ENCODE measurements at regions not wholly inside any gene's neighbourhood (a gene's known extent, or its start where the extent isn't known, plus 50 kb on each side); places are given as distances from the start of the nearest gene placed in this dataset.
"Not testable (repeated sequence)": the region's sequence is repeated elsewhere in the genome, so short reads cannot be mapped to it uniquely, and the experiment has no call there.

DNA sequence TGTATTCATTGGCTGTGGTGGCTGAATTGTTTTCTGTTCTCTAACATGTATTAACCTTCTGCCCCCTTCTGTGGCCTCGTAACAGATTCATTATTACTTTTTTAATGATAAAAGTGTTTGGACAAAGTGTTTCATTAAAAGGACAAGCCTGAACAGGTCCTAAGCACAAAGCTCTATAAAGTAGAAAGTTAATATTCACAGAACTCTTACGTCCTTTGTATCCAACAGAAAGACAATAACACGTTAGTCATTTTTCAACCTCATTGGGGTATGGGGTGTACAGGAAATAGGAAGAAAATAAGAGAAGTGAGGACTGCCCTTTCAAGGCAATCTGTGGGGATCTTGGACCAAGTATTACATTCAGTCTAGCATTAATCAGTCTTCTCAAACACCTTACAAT lies 105.5 kb upstream of the RGPD4 start:
- no peak for DNase-seq (ENCODE audit: low spot score)

- no peak for DNase-seq (ENCODE audit: low spot score)
Observed at GRCh38 chr2:107721586-107721985, 105.1 kb upstream of the RGPD4 start.

DNA sequence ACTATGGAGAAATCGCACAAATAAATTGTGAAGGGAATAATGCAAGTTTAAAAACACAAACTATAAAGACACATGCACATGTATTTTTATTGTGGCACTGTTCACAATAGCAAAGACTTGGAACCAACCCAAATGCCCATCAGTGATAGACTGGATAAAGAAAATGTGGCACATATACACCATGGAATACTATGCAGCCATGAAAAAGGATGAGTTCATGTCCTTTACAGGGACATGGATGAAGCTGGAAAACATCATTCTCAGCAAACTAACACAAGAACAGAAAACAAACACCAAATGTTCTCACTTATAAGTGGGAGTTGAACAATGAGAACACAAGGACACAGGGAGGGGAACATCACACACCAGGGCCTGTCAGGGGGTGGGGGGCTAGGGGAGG lies 100.9 kb upstream of the RGPD4 start:
- not testable (repeated sequence) for DNase-seq (ENCODE audit: low spot score)

DNA sequence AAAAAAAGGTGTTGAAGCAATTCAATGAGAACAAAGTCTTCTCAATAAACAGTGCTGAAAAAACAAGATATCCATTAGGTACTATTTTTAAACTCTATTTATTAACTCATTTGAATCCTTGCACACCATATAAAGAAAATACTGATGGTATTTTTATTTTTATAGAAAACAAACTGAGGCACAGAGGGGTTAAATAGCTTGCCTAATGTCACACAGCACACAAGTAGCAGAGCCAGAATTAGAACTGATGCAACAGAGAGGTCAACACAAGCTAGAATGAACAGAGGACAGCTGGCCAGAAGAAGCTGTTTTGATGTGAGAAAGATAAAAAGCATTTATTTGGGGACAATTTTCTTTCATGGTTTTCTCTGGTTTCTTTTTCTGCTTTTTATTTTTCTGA lies 99.4 kb upstream of the RGPD4 start:
- DNase-seq (ENCODE audit: low spot score): no peak

- DNase-seq (ENCODE audit: low spot score): no peak
Observed at GRCh38 chr2:107728586-107728985, 98.1 kb upstream of the RGPD4 start.

- DNase-seq (ENCODE audit: low spot score): no peak
Observed at GRCh38 chr2:107729440-107729839, 97.3 kb upstream of the RGPD4 start.

DNA sequence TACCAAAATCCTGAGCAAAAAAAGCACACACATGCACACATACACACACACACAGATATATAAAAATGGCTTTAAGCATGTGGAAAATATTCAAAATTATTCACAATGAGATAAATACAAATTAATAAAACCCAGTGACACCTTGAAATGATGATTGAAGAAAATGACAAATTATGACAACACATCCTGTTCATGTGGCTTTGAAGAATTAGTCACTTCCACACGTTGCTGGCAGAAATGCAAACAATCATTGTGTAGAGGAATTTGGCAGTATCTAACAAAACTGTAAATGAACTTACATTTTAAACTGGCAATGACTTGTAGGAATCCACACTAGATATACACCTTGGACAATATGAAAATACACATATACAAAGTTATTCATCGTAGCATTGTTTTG lies 95.8 kb upstream of the RGPD4 start:
- DNase-seq (ENCODE audit: low spot score): no peak

- DNase-seq (ENCODE audit: low spot score): no peak
Observed at GRCh38 chr2:107731435-107731834, 95.3 kb upstream of the RGPD4 start.

DNA sequence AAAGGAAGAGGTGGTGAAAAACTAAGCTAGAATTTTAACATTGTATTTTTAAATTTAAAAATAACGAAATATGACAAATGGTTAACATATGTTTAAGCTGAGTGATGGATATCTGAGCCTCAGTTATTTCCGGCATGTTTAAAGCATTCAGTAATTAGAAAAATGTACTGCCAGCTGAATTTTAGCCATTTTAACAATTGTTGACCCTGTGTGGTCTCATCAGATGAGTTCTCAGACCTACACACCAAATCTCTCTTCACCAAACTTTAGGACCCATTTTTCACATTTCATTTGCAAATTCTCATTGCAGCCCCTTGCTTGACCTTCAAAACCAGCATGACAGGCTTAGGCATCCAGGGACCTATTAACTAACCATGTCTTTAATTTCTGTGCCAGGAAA lies 91.5 kb upstream of the RGPD4 start:
- DNase-seq (ENCODE audit: low spot score): no peak

- no peak for DNase-seq (ENCODE audit: low spot score)
Observed at GRCh38 chr2:107737756-107738155, 88.9 kb upstream of the RGPD4 start.

DNA sequence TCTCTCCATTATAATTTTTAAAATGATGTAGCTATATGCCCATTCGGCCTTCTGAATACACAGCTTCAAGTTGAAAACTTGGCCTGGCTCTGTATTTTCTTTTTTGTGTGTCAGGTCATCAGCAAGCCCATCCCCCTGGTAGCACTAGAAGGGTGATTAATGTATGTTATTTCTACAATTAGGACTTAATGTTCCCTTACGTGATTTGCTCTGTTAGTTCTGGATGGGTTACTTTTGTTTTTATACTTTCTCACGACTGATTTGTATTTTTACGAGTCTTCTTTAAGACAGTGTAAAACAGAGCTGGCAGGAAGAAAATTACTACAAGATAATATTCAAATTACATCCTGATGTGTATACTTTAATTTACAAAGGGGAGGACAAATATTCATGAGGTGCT lies 88.4 kb upstream of the RGPD4 start:
- DNase-seq (ENCODE audit: low spot score): no peak

- DNase-seq (ENCODE audit: low spot score): no peak
Observed at GRCh38 chr2:107740300-107740699, 86.4 kb upstream of the RGPD4 start.

DNA sequence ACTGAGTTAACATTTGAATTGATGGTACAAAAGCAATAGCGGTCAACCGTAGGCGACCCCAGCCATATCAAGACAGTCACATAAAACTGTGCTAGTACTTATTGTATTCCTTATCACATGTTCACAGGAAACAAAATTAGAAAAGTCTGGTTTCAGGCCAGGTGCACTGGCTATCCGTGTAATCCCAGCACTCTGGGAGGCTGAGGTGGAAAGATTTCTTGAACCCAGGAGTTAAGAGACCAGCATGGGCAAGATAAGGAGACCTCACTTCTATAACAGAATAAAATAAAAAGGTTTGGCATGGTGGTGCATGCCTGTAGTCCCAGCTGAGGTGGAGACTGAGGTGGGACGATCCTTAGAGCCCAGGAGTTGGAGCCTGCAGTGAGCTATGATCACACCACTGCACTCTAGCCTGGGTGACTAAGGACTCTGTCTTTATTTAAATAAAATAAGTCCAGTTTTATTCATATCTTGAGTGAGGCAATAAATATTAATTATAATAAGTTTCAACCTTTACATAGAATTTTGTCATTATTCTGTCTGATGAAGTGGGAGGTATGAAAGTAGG lies 84.1 kb upstream of the RGPD4 start:
- DNase-seq (ENCODE audit: low spot score): no peak

DNA sequence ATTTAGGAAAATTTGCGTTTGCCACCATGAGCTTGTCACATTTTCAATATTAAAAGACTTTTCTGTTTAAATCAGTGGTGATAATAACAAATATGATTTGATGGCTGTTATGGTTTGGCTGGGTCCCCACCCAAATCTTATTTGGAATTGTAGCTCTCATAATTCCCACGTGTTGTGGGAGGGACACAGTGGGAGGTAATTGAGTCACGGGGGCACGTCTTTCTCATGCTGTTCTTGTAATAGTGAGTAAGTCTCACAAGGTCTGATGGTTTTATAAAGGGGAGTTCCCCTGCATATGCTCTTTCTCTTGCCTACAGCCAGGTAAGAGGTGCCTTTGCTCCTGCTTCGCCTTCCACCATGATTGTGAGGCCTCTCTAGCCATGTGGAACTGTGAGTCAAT lies 83.4 kb upstream of the RGPD4 start:
- DNase-seq (ENCODE audit: low spot score): no peak

GRCh38 chr2:107745100-107745499 lies 81.6 kb upstream of the RGPD4 start:
- no peak for DNase-seq (ENCODE audit: low spot score)

DNA sequence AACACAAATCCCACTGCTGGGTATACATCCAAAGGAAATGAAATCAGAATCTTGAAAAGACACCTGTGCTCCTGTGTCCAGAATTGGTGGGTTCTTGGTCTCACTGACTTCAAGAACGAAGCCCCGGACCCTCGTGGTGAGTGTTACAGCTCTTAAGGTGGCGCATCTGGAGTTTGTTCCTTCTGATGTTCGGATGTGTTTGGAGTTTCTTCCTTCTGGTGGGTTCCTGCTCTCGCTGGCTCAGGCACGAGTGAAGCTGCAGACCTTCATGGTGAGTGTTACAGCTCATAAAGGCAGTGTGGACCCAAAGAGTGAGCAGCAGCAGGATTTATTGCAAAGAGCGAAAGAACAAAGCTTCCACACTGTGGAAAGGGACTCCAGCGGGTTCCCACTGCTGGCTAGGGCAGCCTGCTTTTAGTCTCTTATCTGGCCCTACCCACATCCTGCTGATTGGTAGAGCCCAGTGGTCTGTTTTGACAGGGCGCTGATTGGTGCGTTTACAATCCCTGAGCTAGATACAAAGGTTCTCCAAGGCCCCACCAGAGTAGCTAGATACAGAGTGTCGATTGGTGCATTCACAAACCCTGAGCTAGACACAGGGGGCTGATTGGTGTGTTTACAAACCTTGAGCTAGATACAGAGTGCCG lies 80.0 kb upstream of the RGPD4 start:
- not testable (repeated sequence) for DNase-seq (ENCODE audit: low spot score)

- DNase-seq (ENCODE audit: low spot score): not testable (repeated sequence)
Observed at GRCh38 chr2:107747199-107747963, 79.3 kb upstream of the RGPD4 start.

GRCh38 chr2:107747964-107748583 lies 78.6 kb upstream of the RGPD4 start:
- no peak for DNase-seq (ENCODE audit: low spot score)

GRCh38 chr2:107751936-107752335 lies 74.8 kb upstream of the RGPD4 start:
- no peak for DNase-seq (ENCODE audit: low spot score)

- DNase-seq (ENCODE audit: low spot score): not testable (repeated sequence)
Observed at GRCh38 chr2:107753806-107754205, 72.9 kb upstream of the RGPD4 start.

DNA sequence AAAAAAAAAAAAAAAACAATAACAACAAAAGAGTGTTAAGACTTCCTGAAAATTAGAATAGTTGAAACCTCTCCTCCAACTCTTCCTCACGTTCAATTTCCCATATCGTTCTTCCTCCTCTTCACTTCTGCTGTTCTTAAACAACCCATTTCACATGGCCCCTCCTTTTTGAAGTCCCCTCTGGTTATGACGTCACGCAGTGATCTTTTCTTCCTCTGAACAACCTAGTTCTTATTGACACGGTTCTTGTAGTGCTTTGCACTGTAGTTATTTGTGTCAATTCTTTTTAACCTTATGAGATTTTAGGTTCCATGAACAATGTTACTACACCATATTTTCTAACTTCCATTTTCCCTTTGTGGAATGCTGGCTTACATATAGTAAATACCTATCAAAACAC lies 69.5 kb upstream of the RGPD4 start:
- no peak for DNase-seq (ENCODE audit: low spot score)

GRCh38 chr2:107760620-107761364 lies 65.9 kb upstream of the RGPD4 start:
- DNase-seq (ENCODE audit: low spot score): no peak
